Kidney (tissue), 13 donors: ENCODE measurements at regions not wholly inside any gene's neighbourhood (a gene's known extent, or its start where the extent isn't known, plus 50 kb on each side); places are given as distances from the start of the nearest gene placed in this dataset.

ENCODE experiments used
- DNase-seq, 5 donors: peaks; one replicate each; pipeline ENCODE4 v3.0.0-alpha.2; 2013 to 2020
- FAIRE-seq: peaks from 2 replicates; lab custom pipeline; 2012; peaks lifted over from hg19 to GRCh38; lab: Jason Lieb, UNC
- H3K27ac ChIP-seq, 2 donors: one replicate each; pipeline ENCODE4 v1.7.0; 2013; ENCODE audit warnings: low read depth in 2 of 2, low read length in 2 of 2, inconsistent platforms in 1 of 2
- H3K27me3 ChIP-seq: one replicate; pipeline ENCODE4 v1.7.1; 2013; ENCODE audit warnings: low read length, inconsistent platforms; ENCODE audit not compliant: control insufficient read depth, insufficient read depth
- H3K36me3 ChIP-seq, 3 donors: one replicate each; pipeline versions ENCODE4 v1.7.0 to v1.7.1; 2013; ENCODE audit warnings: low read length in 3 of 3, control low read depth in 1 of 3, inconsistent platforms in 1 of 3; ENCODE audit not compliant: insufficient read depth in 3 of 3, control insufficient read depth in 2 of 3
- H3K4me1 ChIP-seq, 3 donors: one replicate each; pipeline versions ENCODE4 v1.7.0 to v1.7.1; 2013; ENCODE audit warnings: low read length in 3 of 3, inconsistent platforms in 1 of 3, low read depth in 1 of 3; ENCODE audit not compliant: control insufficient read depth in 2 of 3, insufficient read depth in 2 of 3
- H3K4me3 ChIP-seq, 3 donors: one replicate each; pipeline versions ENCODE4 v1.7.0 to v1.8.1; 2013; ENCODE audit warnings: low read length in 3 of 3, control low read depth in 1 of 3, inconsistent platforms in 1 of 3
- H3K9ac ChIP-seq, 3 donors: one replicate each; pipeline versions ENCODE4 v1.7.0 to v1.7.1; 2013; ENCODE audit warnings: low read length in 3 of 3, control low read depth in 1 of 3, inconsistent platforms in 1 of 3
- H3K9me3 ChIP-seq, 3 donors: one replicate each; pipeline versions ENCODE4 v1.7.0 to v1.7.1; 2013; ENCODE audit warnings: low read length in 3 of 3, control low read depth in 1 of 3, inconsistent platforms in 1 of 3; ENCODE audit not compliant: control insufficient read depth in 2 of 3, insufficient read depth in 1 of 3
- intact Hi-C: fragments of 100-400 bp; cut with DNase I; formaldehyde crosslinking; loops from one replicate; pipeline ENCODE4 v1.11.1; 2022
- TF ChIP-seq, protein P1 (sequence below): IDR thresholded peaks from 3 replicates; pipeline ENCODE4 v1.5.1; 2012; ENCODE audit warnings: mild to moderate bottlenecking, moderate library complexity, borderline replicate concordance; ENCODE audit not compliant: insufficient read depth; ENCODE audit errors: extremely low read depth
- donor health status: control.
- donor health status: control.
- donor health status: control.
- donor health status: control.
- donor health status: control.
- donor health status: DM: yes; HTN: yes; CAD: no.
- donor health status: Normal renal cell carcinoma (clear cell type).

DNA sequence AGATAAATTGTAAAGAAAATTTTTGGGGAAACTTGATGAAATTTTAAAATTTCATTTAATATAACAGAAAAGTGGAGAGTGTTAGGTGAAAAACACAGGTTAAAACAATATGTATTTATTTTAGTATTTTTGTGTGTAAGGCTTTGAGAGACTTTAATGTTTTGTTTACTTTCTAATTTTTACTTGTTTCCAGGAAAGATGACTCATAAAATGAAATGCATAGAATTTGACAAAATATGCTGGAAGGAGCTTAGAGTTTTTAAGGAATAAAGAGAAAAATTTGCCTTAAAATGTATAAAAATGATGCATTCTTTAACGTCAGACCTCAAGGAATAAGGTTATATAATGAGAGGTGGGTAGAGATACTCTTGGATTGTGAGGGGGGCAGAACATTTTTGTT lies 1205.1 kb upstream of the CNTN5 start:
- Histone ChIP-seq H3K4me3 (no peak overlapping the region), H3K9me3 (peaks cover 0 to 3% (median 0%) of the 10 kb centered on the region in 3 donors), H3K27me3 (no peaks in the 10 kb centered on the region), H3K27ac (no peak overlapping the region), H3K4me1 (no peaks in the 10 kb centered on the region), H3K36me3 (no peaks in the 10 kb centered on the region), H3K9ac (no peak overlapping the region)
- no peak for DNase-seq
- FAIRE-seq, result no peak
- TF ChIP-seq, protein P1, sequence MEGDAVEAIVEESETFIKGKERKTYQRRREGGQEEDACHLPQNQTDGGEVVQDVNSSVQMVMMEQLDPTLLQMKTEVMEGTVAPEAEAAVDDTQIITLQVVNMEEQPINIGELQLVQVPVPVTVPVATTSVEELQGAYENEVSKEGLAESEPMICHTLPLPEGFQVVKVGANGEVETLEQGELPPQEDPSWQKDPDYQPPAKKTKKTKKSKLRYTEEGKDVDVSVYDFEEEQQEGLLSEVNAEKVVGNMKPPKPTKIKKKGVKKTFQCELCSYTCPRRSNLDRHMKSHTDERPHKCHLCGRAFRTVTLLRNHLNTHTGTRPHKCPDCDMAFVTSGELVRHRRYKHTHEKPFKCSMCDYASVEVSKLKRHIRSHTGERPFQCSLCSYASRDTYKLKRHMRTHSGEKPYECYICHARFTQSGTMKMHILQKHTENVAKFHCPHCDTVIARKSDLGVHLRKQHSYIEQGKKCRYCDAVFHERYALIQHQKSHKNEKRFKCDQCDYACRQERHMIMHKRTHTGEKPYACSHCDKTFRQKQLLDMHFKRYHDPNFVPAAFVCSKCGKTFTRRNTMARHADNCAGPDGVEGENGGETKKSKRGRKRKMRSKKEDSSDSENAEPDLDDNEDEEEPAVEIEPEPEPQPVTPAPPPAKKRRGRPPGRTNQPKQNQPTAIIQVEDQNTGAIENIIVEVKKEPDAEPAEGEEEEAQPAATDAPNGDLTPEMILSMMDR, result no peak
- intact Hi-C loops, result no loop called here

DNA sequence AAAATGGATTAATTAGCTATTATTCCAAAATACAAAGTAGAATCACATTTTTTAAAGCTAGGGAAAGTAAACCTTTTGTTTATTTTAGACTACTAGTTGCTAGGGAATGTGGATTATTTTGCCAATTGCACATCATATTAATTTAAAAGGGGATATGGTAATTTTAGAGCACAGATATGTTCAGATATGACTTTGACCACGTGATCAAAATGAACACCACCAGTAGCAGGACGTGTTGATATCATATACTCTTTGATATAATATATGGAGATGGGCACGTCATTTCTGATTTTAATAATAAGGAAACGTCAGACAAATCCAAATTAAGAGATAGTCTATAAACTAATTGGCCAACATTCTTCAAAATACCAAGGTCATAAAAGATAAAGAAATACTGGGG lies 1188.3 kb upstream of the CNTN5 start:
- H3K36me3 ChIP-seq, result no peaks in the 10 kb centered on the region
- no peak overlapping the region for H3K27ac ChIP-seq
- no peaks in the 10 kb centered on the region for H3K9me3 ChIP-seq
- H3K4me1 ChIP-seq, result no peaks in the 10 kb centered on the region
- intact Hi-C loops, result no loop called here
- TF ChIP-seq, protein P1, result no peak
- no peaks in the 10 kb centered on the region for H3K27me3 ChIP-seq
- H3K4me3 ChIP-seq, result no peak overlapping the region
- no peak overlapping the region for H3K9ac ChIP-seq
- FAIRE-seq (no peak), DNase-seq (no peak)

GRCh38 chr11:97833412-97833811 lies 1187.3 kb upstream of the CNTN5 start:
- Histone ChIP-seq H3K4me1 (no peaks in the 10 kb centered on the region), H3K36me3 (no peaks in the 10 kb centered on the region), H3K9me3 (no peaks in the 10 kb centered on the region), H3K27ac (no peak overlapping the region), H3K9ac (no peak overlapping the region), H3K27me3 (no peaks in the 10 kb centered on the region), H3K4me3 (no peak overlapping the region)
- intact Hi-C loops, result no loop called here
- TF ChIP-seq, protein P1, result no peak
- no peak for DNase-seq
- no peak for FAIRE-seq

- Histone ChIP-seq H3K4me3 (no peak overlapping the region), H3K9me3 (peaks cover 0 to 3% (median 0%) of the 10 kb centered on the region in 3 donors), H3K27me3 (no peaks in the 10 kb centered on the region), H3K9ac (no peak overlapping the region), H3K4me1 (no peaks in the 10 kb centered on the region), H3K36me3 (no peaks in the 10 kb centered on the region), H3K27ac (no peak overlapping the region)
- intact Hi-C loops, result no loop called here
- TF ChIP-seq, protein P1, result no peak
- FAIRE-seq (no peak), DNase-seq (no peak)
Measured at GRCh38 chr11:97844016-97844415, 1176.7 kb upstream of the CNTN5 start.
